Hematopoietic multipotent progenitor cell (in vitro differentiated cells): ENCODE measurements at regions not wholly inside any gene's neighbourhood (a gene's known extent, or its start where the extent isn't known, plus 50 kb on each side); places are given as distances from the start of the nearest gene placed in this dataset.

Source experiments
- DNase-seq, 3 donors: peaks; one replicate each; pipeline ENCODE4 v3.0.0-alpha.2; 2011 to 2015; ENCODE audit warnings: low read depth in 2 of 3, low spot score in 2 of 3

- DNase-seq: no peak
Measured at GRCh38 chr13:59538512-59538911, 625.2 kb downstream of the DIAPH3 start.

DNA sequence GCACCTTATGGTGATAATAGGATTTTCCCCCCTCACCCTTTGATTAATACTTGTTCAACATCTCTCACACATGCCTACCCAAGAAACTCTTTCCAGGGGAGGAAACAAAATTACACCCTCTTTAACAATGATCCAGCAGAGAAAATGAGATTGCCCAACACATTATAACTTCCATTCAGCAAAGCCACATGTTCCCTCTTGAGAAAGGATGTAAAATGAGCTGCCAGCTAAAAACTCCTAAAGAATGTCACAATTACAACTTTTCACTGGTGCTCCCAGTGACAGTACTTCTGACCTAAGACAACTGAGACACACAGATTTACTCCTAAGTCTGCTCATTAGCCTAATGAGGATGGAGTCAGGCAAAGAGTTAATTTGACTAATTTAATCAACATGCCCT is 621.4 kb downstream of the DIAPH3 start:
- no peak for DNase-seq

GRCh38 chr13:59543418-59543817 is 620.3 kb downstream of the DIAPH3 start:
- no peak for DNase-seq

GRCh38 chr13:59545007-59545406 is 618.7 kb downstream of the DIAPH3 start:
- no peak for DNase-seq

DNA sequence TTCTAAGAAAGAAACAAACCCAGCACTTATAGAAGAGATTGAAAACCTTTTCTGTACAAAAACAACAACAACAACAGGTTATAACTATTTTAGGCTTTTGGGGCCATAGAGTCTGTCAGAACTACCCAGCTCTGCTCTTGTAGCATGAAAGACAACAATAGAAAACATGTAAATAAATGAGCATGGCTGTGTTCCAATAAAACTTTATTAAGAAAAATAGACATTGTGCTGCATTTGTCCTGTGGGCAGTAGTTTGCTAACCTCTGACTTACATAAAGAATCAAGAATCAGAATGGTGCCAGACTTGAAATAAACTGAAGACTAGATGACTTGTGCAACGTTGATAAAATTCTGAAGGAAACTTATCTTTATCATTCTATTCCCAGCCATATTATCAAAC is 617.5 kb downstream of the DIAPH3 start:
- no peak for DNase-seq

GRCh38 chr13:59547950-59548349 is 615.8 kb downstream of the DIAPH3 start:
- DNase-seq: no peak

GRCh38 chr13:59562924-59563323 is 600.8 kb downstream of the DIAPH3 start:
- no peak for DNase-seq

GRCh38 chr13:59566561-59566960 is 597.2 kb downstream of the DIAPH3 start:
- DNase-seq: no peak

GRCh38 chr13:59568306-59568705 is 595.4 kb downstream of the DIAPH3 start:
- DNase-seq: no peak

GRCh38 chr13:59570204-59570603 is 593.5 kb downstream of the DIAPH3 start:
- DNase-seq: no peak

DNA sequence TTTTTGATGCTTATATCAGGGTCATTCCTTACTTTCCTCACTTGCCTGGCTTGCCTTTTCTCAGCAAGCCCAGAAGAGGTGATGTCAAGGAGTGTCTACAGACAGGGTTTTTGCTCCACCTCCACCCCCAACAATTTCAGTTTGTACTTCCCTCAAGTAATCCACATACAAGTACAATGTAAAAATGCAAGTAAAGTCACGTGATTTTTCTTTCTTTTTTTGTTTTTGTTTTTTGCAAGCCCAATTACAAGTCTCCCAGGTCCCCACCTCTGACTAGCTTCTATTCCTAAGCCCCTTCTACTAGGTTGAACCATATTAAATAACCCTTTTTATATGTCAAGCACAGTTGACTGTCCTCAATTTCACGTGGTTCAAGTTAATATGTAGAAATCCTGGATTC is 579.6 kb downstream of the DIAPH3 start:
- DNase-seq: no peak

DNA sequence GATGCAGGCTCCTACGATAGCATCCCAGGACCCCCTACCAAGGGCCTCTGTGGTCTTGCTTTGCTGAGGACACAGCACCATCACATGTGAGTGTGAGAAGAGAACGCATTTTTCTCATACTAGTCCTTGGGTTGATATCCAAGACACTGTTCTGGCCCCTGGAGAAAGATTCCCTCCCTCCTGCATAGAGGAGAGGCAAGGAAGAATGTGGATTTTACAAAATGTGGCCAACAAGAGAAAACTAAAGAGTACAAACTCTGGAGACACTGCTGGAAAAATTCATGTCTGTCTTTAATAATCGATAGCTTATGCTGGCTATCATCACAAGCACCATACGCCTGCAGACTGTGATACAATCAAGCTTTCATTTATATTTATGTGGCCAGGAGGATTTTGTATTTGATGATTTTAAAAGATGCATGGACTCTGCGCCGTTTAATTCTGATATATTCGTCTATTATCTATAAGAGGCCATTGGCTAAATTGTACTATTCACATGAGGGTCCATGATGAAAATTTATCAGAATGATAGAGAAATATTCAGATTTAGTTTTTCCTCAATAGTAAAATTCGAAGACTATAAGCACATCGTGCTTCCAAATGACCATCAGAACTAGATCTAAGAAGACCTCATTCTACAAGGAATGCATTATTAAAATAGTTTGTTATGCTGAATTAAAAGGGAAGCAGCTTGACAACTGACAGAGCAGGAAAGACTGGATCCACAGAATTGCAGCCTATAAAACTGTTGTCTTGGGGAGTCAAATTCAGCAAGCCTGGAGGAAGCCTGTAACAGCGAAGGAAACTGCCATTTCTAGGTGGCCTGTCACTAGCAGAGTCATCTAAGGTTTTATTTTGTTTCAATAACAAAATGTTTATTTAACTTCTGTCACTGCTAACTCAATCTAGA is 578.7 kb downstream of the DIAPH3 start:
- no peak for DNase-seq

GRCh38 chr13:59587030-59587429 is 576.7 kb downstream of the DIAPH3 start:
- no peak for DNase-seq

DNA sequence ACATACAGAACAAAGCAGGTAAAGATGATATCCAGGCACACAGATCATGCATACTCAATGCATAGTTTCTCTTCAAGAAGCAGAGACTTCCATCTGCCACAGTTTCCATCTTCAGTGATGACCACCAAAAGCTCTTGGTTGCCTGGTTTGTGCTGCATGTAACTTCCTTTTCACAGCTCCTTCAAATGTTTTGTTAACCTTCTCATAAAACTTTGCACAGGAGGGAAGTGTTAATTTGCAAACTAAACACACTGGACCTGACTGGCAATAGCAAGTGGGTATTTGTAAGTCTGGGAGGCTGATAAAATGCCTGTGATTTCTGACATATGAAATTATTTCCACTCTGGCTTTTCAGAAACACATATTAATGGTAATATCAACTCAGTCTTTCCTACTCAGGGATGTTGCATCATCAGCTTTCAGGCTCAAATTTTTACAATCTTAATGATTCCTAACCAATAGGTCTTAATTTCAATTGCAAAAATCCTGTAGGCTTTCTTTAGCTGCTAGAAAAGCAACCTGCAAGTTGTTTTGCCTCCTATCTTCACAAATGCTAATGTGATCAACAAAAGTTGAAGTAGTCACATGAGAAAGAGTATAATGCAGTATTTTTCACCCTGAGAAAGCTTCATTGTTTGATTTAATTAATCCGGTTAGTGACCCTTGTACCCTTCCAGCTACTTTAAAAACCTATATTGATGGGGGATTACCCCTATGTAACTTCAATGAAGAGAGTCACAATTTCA is 575.6 kb downstream of the DIAPH3 start:
- no peak for DNase-seq

DNA sequence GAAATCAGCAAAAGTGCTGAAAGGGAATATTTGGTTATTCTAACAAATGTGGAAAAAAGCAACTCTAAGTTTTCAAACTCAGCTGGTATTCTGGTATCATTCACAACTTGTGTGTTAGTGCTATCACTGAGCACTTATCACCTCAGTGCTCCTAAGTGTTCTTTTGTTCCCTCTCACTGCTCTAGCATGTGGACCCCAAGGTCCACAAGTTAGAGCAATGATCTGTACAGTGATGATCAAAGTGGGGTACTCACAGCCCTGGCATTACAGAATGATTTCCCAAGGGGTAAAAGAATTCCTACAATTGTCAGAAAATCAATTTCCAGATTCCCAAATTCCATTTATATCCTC is 575.0 kb downstream of the DIAPH3 start:
- DNase-seq: no peak

- no peak for DNase-seq
Measured at GRCh38 chr13:59601993-59602392, 561.7 kb downstream of the DIAPH3 start.

DNA sequence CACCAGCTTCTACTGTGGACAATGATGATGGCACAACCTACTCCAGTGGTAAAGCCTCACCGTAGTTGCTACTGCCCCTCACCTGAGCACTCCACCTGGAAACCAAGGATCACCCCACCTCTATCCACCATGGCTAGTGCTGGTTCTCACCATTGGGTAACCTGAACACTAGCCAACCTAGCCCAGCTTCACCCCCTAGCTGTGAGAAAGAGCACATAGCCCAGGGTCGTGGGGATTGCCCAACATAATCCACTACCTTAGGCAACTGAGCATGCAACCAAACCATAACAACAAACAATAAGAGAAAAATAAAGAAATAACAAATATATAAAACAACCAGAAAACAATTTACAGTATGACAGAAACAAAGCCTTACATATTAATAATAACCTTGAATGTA is 560.1 kb downstream of the DIAPH3 start:
- DNase-seq: no peak

- no peak for DNase-seq
Measured at GRCh38 chr13:59607172-59607571, 556.6 kb downstream of the DIAPH3 start.

GRCh38 chr13:59607780-59608233 is 555.9 kb downstream of the DIAPH3 start:
- no peak for DNase-seq

- no peak for DNase-seq
Measured at GRCh38 chr13:59609421-59609820, 554.3 kb downstream of the DIAPH3 start.
